ENCODE measurements at regions not wholly inside any gene's neighbourhood (a gene's known extent, or its start where the extent isn't known, plus 50 kb on each side); places are given as distances from the start of the nearest gene placed in this dataset.

GRCh38 chr3:18872466-18872865 lies 275.8 kb upstream of the KCNH8 start:
- TF ChIP-seq CTCF (IDR thresholded peaks at IDR 0.05) (no peak), ZFX (IDR thresholded peaks at IDR 0.05; ENCODE audit: borderline replicate concordance) (no peak)
